ENCODE measurements at regions not wholly inside any gene's neighbourhood (a gene's known extent, or its start where the extent isn't known, plus 50 kb on each side); places are given as distances from the start of the nearest gene placed in this dataset.

DNA sequence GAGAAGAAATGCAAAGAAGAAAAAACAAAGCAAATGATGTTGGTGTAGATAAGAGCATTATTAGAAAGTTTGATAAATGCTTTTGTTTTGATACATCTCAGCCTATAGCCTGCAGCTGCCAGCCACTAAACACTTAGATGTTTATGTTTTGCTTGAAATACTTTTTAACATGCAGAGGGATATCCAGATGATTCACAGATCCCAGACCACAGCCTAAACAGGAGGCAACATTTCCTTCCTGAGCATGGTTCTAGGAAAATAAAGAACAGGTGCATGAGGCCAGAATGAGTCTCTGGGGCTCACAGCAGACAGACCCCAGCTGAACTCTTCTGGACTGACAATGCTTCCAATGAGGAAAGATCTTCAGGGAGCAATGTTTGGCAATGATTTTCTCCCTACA is 103.7 kb upstream of the EEA1 start:
- Histone ChIP-seq H4K12ac (ENCODE audit: low read depth, low read length) (no peak overlapping the region), H3K9me3 (ENCODE audit: insufficient read depth, low read depth, low read length) (peaks cover 1% of the 10 kb centered on the region), H3K4me1 (ENCODE audit: control insufficient read depth in 1 of 2, insufficient read depth in 2 of 2, low read length in 2 of 2) (no peaks in the 10 kb centered on the region), H3K9ac (ENCODE audit: low read length) (no peak overlapping the region), H3K27ac (ENCODE audit: low read depth, low read length) (no peak overlapping the region), H3K18ac (ENCODE audit: low read length) (no peak overlapping the region), H3K36me3 (ENCODE audit: control insufficient read depth in 1 of 2, insufficient read depth in 2 of 2, low read length in 2 of 2) (no peaks in the 10 kb centered on the region), H4K91ac (ENCODE audit: low read depth, low read length) (no peak overlapping the region), H3K79me1 (ENCODE audit: low read length) (no peaks in the 10 kb centered on the region), H3K14ac (ENCODE audit: low read length) (no peak overlapping the region), H3K4ac (ENCODE audit: low read depth, low read length) (no peak overlapping the region), H3K27me3 (ENCODE audit: insufficient read depth, low read length) (no peaks in the 10 kb centered on the region), H3K4me3 (ENCODE audit: low read depth, low read length) (no peak overlapping the region), H2BK120ac (ENCODE audit: insufficient read depth, low read length, poor library complexity) (no peak overlapping the region), H3K23ac (ENCODE audit: low read length) (no peak overlapping the region), H2AK5ac (ENCODE audit: low read length) (no peak overlapping the region), H3K4me2 (ENCODE audit: low read length) (no peak overlapping the region), H4K8ac (ENCODE audit: low read depth, low read length) (no peak overlapping the region), H2BK12ac (ENCODE audit: low read length) (no peak overlapping the region), H2AFZ (ENCODE audit: insufficient read depth, low read length, poor library complexity) (no peak overlapping the region), H2BK5ac (ENCODE audit: low read depth, low read length, poor library complexity) (no peak overlapping the region), H3K79me2 (ENCODE audit: control insufficient read depth, insufficient read depth, low read length, poor library complexity) (no peaks in the 10 kb centered on the region)
- no peak for DNase-seq

DNA sequence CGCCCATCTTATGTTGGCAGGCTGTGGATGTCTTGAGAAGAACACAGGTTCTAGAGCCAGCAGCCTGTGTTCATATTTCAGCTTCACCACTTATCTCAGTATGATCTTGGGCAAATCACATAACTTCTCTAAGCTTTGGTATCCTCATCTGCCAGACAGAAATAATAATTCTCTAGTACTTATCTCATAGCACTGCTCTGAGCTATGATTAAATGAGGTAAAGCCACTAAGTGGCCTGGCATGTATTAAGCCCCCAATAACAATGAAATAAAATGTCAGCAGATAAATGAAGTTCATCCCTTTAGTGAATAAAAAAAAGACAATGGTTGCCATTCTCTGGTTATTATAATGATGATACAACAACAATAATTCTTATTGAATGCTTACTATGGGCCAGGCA is 104.9 kb upstream of the EEA1 start:
- H3K9ac ChIP-seq (ENCODE audit: low read length): no peak overlapping the region
- H3K23ac ChIP-seq (ENCODE audit: low read length): no peak overlapping the region
- no peaks in the 10 kb centered on the region for H3K27me3 ChIP-seq (ENCODE audit: insufficient read depth, low read length)
- H2AK5ac ChIP-seq (ENCODE audit: low read length): no peak overlapping the region
- no peaks in the 10 kb centered on the region for H3K4me1 ChIP-seq (ENCODE audit: control insufficient read depth in 1 of 2, insufficient read depth in 2 of 2, low read length in 2 of 2)
- no peak overlapping the region for H3K27ac ChIP-seq (ENCODE audit: low read depth, low read length)
- peaks cover 1% of the 10 kb centered on the region for H3K9me3 ChIP-seq (ENCODE audit: insufficient read depth, low read depth, low read length)
- no peaks in the 10 kb centered on the region for H3K36me3 ChIP-seq (ENCODE audit: control insufficient read depth in 1 of 2, insufficient read depth in 2 of 2, low read length in 2 of 2)
- no peaks in the 10 kb centered on the region for H3K79me1 ChIP-seq (ENCODE audit: low read length)
- no peak overlapping the region for H2BK5ac ChIP-seq (ENCODE audit: low read depth, low read length, poor library complexity)
- H4K8ac ChIP-seq (ENCODE audit: low read depth, low read length): no peak overlapping the region
- H4K12ac ChIP-seq (ENCODE audit: low read depth, low read length): no peak overlapping the region
- no peak overlapping the region for H2BK12ac ChIP-seq (ENCODE audit: low read length)
- H3K79me2 ChIP-seq (ENCODE audit: control insufficient read depth, insufficient read depth, low read length, poor library complexity): no peaks in the 10 kb centered on the region
- no peak overlapping the region for H3K4me2 ChIP-seq (ENCODE audit: low read length)
- H3K4me3 ChIP-seq (ENCODE audit: low read depth, low read length): no peak overlapping the region
- no peak overlapping the region for H3K14ac ChIP-seq (ENCODE audit: low read length)
- H3K18ac ChIP-seq (ENCODE audit: low read length): no peak overlapping the region
- H2BK120ac ChIP-seq (ENCODE audit: insufficient read depth, low read length, poor library complexity): no peak overlapping the region
- no peak overlapping the region for H2AFZ ChIP-seq (ENCODE audit: insufficient read depth, low read length, poor library complexity)
- H4K91ac ChIP-seq (ENCODE audit: low read depth, low read length): no peak overlapping the region
- no peak overlapping the region for H3K4ac ChIP-seq (ENCODE audit: low read depth, low read length)
- no CpG with 5 or more reads among the region's 1 CpG for WGBS (ENCODE audit: extremely low coverage, insufficient coverage, insufficient read length)
- no peak for DNase-seq

DNA sequence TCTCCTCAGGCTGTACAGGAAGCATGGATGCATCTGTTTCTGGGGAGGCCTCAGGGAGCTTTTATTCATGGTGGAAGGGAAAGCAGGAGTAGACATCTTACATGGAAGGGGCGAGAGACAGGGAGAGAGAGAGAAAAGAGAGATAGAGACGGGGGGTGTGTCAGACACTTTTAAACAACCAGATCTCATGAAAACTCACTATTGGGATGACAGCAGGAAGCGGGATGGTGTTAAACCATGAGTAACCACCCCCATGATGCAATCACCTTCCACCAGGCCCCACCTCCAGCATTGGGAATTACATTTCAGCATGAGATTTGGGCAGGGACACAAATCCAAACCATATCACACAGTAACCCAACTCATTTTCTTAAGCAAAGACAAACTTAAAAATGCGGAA is 110.0 kb upstream of the EEA1 start:
- no peak overlapping the region for H3K4me2 ChIP-seq (ENCODE audit: low read length)
- H3K79me2 ChIP-seq (ENCODE audit: control insufficient read depth, insufficient read depth, low read length, poor library complexity): no peaks in the 10 kb centered on the region
- no peak overlapping the region for H2BK120ac ChIP-seq (ENCODE audit: insufficient read depth, low read length, poor library complexity)
- H2BK12ac ChIP-seq (ENCODE audit: low read length): no peak overlapping the region
- H2AK5ac ChIP-seq (ENCODE audit: low read length): no peak overlapping the region
- H4K8ac ChIP-seq (ENCODE audit: low read depth, low read length): no peak overlapping the region
- no peak overlapping the region for H3K14ac ChIP-seq (ENCODE audit: low read length)
- H4K91ac ChIP-seq (ENCODE audit: low read depth, low read length): no peak overlapping the region
- no peaks in the 10 kb centered on the region for H3K27me3 ChIP-seq (ENCODE audit: insufficient read depth, low read length)
- peaks cover 1% of the 10 kb centered on the region for H3K9me3 ChIP-seq (ENCODE audit: insufficient read depth, low read depth, low read length)
- H3K18ac ChIP-seq (ENCODE audit: low read length): no peak overlapping the region
- no peak overlapping the region for H3K27ac ChIP-seq (ENCODE audit: low read depth, low read length)
- H2AFZ ChIP-seq (ENCODE audit: insufficient read depth, low read length, poor library complexity): no peak overlapping the region
- H3K4ac ChIP-seq (ENCODE audit: low read depth, low read length): no peak overlapping the region
- no peak for DNase-seq
- H4K12ac ChIP-seq (ENCODE audit: low read depth, low read length): no peak overlapping the region
- H3K4me1 ChIP-seq (ENCODE audit: control insufficient read depth in 1 of 2, insufficient read depth in 2 of 2, low read length in 2 of 2): no peaks in the 10 kb centered on the region
- no peak overlapping the region for H3K23ac ChIP-seq (ENCODE audit: low read length)
- H3K9ac ChIP-seq (ENCODE audit: low read length): no peak overlapping the region
- H3K36me3 ChIP-seq (ENCODE audit: control insufficient read depth in 1 of 2, insufficient read depth in 2 of 2, low read length in 2 of 2): no peaks in the 10 kb centered on the region
- H2BK5ac ChIP-seq (ENCODE audit: low read depth, low read length, poor library complexity): no peak overlapping the region
- H3K4me3 ChIP-seq (ENCODE audit: low read depth, low read length): no peak overlapping the region
- H3K79me1 ChIP-seq (ENCODE audit: low read length): no peaks in the 10 kb centered on the region
- no CpG with 5 or more reads among the region's 4 CpGs for WGBS (ENCODE audit: extremely low coverage, insufficient coverage, insufficient read length)

DNA sequence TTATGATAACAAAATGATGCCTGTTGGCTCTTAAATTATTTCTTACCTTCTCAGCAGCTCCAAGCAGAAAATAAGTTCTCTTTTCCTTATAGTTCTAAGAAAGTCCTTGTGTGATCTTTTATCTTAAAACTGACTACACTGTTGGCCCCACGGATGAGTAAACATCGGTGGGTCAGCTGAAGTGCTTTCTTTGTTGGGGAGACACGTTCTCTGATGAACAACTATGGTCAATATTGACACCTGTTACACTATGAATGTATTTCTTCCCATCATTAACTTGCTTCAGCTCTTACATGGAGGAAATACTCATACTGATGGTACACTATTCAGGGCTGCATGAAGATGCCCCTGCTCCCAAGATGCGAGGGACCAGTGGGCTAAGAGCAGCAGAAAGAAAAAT is 110.8 kb upstream of the EEA1 start:
- Histone ChIP-seq H4K12ac (ENCODE audit: low read depth, low read length) (no peak overlapping the region), H2BK5ac (ENCODE audit: low read depth, low read length, poor library complexity) (no peak overlapping the region), H4K91ac (ENCODE audit: low read depth, low read length) (no peak overlapping the region), H2AK5ac (ENCODE audit: low read length) (no peak overlapping the region), H2BK12ac (ENCODE audit: low read length) (no peak overlapping the region), H3K18ac (ENCODE audit: low read length) (no peak overlapping the region), H3K27me3 (ENCODE audit: insufficient read depth, low read length) (no peaks in the 10 kb centered on the region), H4K8ac (ENCODE audit: low read depth, low read length) (no peak overlapping the region), H3K27ac (ENCODE audit: low read depth, low read length) (no peak overlapping the region), H3K9me3 (ENCODE audit: insufficient read depth, low read depth, low read length) (no peaks in the 10 kb centered on the region), H3K79me1 (ENCODE audit: low read length) (no peaks in the 10 kb centered on the region), H3K36me3 (ENCODE audit: control insufficient read depth in 1 of 2, insufficient read depth in 2 of 2, low read length in 2 of 2) (no peaks in the 10 kb centered on the region), H3K23ac (ENCODE audit: low read length) (no peak overlapping the region), H3K9ac (ENCODE audit: low read length) (no peak overlapping the region), H2BK120ac (ENCODE audit: insufficient read depth, low read length, poor library complexity) (no peak overlapping the region), H3K4me1 (ENCODE audit: control insufficient read depth in 1 of 2, insufficient read depth in 2 of 2, low read length in 2 of 2) (no peaks in the 10 kb centered on the region), H3K4me2 (ENCODE audit: low read length) (no peak overlapping the region), H3K4me3 (ENCODE audit: low read depth, low read length) (no peak overlapping the region), H3K79me2 (ENCODE audit: control insufficient read depth, insufficient read depth, low read length, poor library complexity) (no peaks in the 10 kb centered on the region), H2AFZ (ENCODE audit: insufficient read depth, low read length, poor library complexity) (no peak overlapping the region), H3K4ac (ENCODE audit: low read depth, low read length) (no peak overlapping the region), H3K14ac (ENCODE audit: low read length) (no peak overlapping the region)
- DNase-seq: no peak
- no CpG with 5 or more reads among the region's 4 CpGs for WGBS (ENCODE audit: extremely low coverage, insufficient coverage, insufficient read length)

DNA sequence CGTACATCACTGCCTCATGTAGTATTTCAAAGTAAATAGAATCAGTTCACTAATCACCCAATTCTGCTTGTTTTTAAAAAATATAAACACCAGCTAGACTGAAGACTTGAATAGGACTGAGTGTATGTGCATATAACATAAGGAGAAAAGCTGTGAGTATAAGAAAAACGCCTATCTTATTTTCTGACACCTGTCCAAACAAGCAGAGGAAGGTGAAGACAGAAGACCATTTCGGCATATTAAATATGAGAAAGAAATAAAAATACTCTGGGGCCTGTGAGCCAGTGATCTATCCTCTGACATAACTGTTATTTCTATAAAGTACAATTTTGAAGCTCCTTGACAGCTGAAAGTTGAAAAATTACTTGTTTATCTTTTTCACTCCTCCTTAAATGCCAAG is 111.3 kb upstream of the EEA1 start:
- Histone ChIP-seq H3K27me3 (ENCODE audit: insufficient read depth, low read length) (no peaks in the 10 kb centered on the region), H3K4me3 (ENCODE audit: low read depth, low read length) (no peak overlapping the region), H3K4me1 (ENCODE audit: control insufficient read depth in 1 of 2, insufficient read depth in 2 of 2, low read length in 2 of 2) (no peaks in the 10 kb centered on the region), H3K23ac (ENCODE audit: low read length) (no peak overlapping the region), H2AK5ac (ENCODE audit: low read length) (no peak overlapping the region), H4K8ac (ENCODE audit: low read depth, low read length) (no peak overlapping the region), H2AFZ (ENCODE audit: insufficient read depth, low read length, poor library complexity) (no peak overlapping the region), H3K4me2 (ENCODE audit: low read length) (no peak overlapping the region), H4K91ac (ENCODE audit: low read depth, low read length) (no peak overlapping the region), H3K18ac (ENCODE audit: low read length) (no peak overlapping the region), H3K14ac (ENCODE audit: low read length) (no peak overlapping the region), H3K9ac (ENCODE audit: low read length) (no peak overlapping the region), H3K36me3 (ENCODE audit: control insufficient read depth in 1 of 2, insufficient read depth in 2 of 2, low read length in 2 of 2) (no peaks in the 10 kb centered on the region), H3K9me3 (ENCODE audit: insufficient read depth, low read depth, low read length) (no peaks in the 10 kb centered on the region), H2BK120ac (ENCODE audit: insufficient read depth, low read length, poor library complexity) (no peak overlapping the region), H3K79me2 (ENCODE audit: control insufficient read depth, insufficient read depth, low read length, poor library complexity) (no peaks in the 10 kb centered on the region), H4K12ac (ENCODE audit: low read depth, low read length) (no peak overlapping the region), H3K27ac (ENCODE audit: low read depth, low read length) (no peak overlapping the region), H2BK12ac (ENCODE audit: low read length) (no peak overlapping the region), H3K4ac (ENCODE audit: low read depth, low read length) (no peak overlapping the region), H3K79me1 (ENCODE audit: low read length) (no peaks in the 10 kb centered on the region), H2BK5ac (ENCODE audit: low read depth, low read length, poor library complexity) (no peak overlapping the region)
- no peak for DNase-seq
- no CpG with 5 or more reads among the region's 3 CpGs for WGBS (ENCODE audit: extremely low coverage, insufficient coverage, insufficient read length)
